Right ventricle myocardium inferior (tissue), 1 donor: ENCODE measurements at regions not wholly inside any gene's neighbourhood (a gene's known extent, or its start where the extent isn't known, plus 50 kb on each side); places are given as distances from the start of the nearest gene placed in this dataset.
"Not testable (repeated sequence)": the region's sequence is repeated elsewhere in the genome, so short reads cannot be mapped to it uniquely, and the experiment has no call there.

Experiments used
- ATAC-seq: fragments of 200-7000 bp; cut with Tn5 transposase; one replicate; pipeline ENCODE4 v1.9.1; 2020; ENCODE audit warnings: mild to moderate bottlenecking, moderate library complexity
- DNase-seq: peaks from one replicate; pipeline ENCODE4 v3.0.0; 2021; ENCODE audit errors: missing footprints
- intact Hi-C: fragments of 100-400 bp; cut with DNase I; formaldehyde crosslinking; loops from one replicate; pipeline ENCODE4 v1.11.0; 2022
- donor health status: DM: no; HTN: yes; CAD: no; lungs with severe emphysema.

DNA sequence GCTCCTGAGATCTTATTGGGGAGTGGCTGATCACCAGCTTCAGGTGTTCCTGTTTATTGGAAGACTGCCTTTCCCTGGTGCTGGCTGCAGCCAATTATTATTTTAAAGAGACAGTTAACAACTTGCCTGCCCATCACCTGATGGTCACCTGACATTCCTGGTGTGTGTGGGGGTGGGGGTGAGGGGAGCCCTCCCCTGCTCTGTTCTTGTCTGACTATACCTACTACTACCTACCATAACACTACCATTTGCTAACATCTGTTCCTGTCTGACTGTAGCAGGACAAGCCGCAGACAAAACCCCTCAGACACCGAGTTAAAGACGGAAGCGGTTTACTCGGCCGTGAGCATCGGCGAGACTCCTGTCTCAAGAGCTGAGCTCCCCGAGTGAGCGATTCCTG lies 54.9 kb upstream of the NBPF3 start:
- intact Hi-C loops = no loop called here
- no peak for DNase-seq
- no peak for ATAC-seq

DNA sequence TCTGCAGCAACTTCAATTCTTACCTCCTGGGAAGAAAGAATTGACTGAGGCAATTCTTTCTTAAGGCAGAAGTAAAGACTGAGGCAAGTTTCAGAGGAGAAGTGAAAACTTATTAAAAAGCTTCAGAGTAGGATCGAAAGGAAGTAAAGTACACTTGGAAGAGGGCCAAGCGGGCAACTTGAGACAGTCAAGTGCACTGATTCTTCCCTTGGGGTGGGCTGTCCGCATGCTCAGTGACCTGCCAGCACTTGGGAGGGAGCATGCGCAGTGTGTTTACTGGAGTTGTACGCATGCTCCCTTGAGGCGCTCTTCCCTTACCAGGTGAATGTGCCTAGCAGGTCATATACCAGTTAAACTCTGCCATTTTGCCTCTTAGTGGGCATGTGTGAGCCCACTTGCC lies 55.3 kb upstream of the NBPF3 start:
- no peak for ATAC-seq
- intact Hi-C loops = no loop called here
- no peak for DNase-seq

DNA sequence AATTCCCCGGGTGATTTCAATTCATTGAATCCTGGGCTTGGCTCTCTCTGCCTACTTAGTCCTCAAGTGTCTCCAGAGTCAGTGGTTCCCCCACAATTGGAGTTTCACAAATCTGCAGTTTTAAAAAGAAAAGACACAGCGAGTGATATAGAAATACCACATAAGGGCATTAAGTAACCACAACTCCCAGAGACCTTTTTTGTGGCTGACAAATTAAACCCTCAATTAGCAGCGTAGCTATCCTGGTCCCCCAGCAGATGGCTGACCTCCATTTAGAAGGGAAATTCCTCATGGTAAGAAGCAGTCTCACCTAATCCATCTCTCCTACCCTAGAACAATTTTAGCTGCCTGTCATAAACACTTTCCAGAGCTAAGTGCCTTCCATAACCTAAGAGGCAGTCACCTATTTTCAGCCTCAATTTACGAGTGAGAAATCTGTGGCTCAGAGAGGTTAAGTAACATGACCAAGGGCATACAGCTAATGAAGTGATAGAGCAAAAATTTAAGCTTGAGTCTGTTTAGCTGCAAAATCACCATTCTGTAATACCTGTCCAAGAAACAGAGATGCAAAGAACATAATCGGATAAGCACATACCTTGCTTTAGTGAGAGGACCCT lies 56.0 kb upstream of the NBPF3 start:
- ATAC-seq = no peak

DNA sequence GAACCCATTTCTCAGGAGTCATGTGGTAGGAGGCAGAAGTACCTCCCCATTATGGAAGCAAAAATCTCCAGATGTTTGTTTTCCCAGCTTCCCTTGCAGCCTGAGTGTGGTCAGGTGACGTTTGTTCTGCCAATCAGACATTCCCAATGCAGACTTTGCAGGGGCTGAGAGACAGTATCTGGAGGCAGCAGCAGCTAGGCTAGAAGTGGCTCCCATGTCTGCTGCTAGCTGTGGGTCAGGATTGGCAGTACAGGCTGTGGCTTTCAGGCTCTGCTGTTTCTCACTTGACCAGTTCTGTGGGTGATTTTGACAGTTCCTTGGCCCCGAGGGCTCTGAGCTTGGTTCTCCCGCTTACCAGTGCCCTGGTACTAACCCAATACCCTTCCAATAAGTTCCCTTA lies 58.6 kb upstream of the NBPF3 start:
- peak; percentile 78 for ATAC-seq
- DNase-seq = no peak
- intact Hi-C loops = no loop called here

More for the DNA sequence above, 56.0 kb upstream of the NBPF3 start:
- no peak for DNase-seq
- intact Hi-C loops = no loop called here

DNA sequence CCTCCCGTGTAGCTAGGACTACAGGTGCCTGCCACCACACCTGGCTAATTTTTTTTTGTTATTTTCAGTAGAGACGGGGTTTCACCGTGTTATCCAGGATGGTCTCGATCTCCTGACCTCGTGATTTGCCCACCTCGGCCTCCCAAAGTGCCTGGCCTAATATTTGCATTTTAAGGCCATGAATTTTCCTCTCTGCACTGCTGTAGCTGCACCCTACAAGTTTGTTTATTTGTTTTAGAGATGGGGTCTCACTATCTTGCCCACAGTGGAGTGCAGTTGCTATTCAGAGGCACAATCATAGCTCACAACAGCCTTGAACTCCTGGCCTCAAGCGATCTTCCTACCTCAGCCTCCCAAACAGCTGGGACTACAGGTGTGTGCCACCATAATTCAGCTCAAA lies 59.8 kb upstream of the NBPF3 start:
- ATAC-seq, intact Hi-C loops, DNase-seq: not testable (repeated sequence)

DNA sequence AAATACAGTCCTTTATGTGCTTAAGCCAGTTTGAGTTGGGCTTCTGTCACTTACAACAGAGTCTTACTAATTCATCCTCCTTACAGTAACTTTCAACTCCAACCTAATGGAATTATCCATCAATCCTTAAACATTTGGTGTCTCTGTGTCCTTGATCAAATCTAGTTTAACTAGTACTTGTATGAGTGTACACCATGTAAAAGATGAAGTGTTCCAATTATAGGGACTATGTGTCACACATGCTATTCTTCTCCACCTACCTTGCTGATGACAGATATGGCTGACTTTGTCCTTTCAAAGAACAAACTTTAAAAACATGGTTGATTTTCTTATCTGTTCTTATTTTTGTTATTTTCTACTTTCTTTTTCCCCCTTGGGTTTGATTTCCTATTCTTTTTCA lies 60.4 kb upstream of the NBPF3 start:
- intact Hi-C loops = no loop called here
- ATAC-seq (no peak), DNase-seq (no peak)

DNA sequence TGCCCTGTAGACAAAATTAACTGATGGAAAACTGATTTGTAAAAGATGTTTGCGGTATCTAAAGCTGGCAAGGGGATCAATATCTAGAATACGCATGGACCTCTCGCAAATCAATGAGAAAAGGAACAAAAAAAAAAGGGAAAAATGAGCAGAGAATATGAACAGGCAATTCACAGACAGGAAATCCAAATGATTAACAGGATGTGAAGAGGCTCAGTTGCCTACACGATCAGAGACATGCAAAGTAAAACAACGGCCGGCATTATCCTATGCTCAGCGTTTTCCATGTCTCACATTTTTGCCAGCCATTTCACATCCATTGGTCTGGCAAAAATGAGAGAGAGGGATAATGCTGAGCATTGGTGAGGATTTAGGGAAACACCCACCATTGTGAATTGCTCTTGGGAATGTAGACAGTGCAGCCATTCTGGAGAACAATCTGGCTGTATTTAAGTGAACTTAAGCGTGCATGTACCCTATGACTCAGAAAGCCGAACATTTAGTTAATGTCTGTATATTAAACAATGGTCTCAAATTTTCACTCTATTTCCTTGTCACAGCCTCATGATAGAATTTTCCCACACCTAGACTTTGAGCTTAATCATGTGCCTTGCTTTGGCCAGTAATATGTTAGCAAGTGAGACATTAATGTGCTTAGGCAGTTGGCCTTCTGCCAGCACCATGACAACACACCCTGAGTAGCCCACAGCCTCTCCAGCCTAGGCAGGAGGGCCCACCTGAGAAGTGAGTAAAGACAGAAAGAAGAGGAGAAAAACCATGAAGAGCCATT lies 61.0 kb upstream of the NBPF3 start:
- intact Hi-C loops = no loop called here
- DNase-seq = no peak
- no peak for ATAC-seq

DNA sequence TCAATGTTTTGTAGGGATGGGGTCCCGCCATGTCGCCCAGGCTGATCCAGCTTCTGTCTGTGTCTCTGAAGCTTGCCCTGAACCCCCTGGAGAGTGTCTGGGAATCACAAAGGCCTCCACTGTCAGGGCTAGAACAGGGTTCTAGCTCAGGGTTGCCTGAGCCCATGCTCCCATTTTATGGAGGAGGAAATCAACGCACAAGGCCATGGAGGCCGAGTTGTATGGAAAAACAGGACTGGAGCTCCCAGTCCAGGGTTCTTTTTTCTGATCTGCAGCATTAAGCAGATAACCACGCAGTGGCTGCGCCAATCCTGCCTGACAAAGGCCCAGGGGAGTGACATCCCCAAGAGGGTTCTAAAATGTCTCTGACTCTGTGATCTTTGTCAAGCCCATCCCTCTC lies 67.6 kb upstream of the NBPF3 start:
- ATAC-seq = no peak
- no peak for DNase-seq
- intact Hi-C loops = loop anchor here (5.0 kb wide), 1 partner anchor 285 kb away; no protein-coding TSS in a partner anchor

DNA sequence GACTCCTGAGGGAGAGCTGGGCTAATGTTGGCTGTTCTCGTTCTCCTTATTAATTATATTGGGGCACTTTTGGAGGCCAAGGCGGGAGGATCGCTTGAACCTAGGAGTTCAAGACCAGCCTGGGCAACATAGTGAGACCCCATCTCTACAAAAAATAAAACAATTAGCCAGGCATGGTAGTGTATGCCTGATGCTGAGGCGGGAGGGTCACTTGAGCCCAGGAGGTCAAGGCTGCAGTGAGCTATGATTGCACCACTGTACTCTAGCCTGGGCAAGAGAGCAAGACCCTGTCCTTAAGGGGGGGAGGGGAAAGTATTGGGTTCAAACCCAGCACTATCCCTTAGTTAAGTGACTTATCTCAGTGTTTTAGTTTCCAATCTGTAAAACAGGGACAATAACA lies 70.0 kb upstream of the NBPF3 start:
- ATAC-seq (no peak), DNase-seq (no peak)
- intact Hi-C loops = loop anchor here (2.0 to 5.0 kb wide), 3 partner anchors 205 to 287 kb away; no protein-coding TSS in a partner anchor

DNA sequence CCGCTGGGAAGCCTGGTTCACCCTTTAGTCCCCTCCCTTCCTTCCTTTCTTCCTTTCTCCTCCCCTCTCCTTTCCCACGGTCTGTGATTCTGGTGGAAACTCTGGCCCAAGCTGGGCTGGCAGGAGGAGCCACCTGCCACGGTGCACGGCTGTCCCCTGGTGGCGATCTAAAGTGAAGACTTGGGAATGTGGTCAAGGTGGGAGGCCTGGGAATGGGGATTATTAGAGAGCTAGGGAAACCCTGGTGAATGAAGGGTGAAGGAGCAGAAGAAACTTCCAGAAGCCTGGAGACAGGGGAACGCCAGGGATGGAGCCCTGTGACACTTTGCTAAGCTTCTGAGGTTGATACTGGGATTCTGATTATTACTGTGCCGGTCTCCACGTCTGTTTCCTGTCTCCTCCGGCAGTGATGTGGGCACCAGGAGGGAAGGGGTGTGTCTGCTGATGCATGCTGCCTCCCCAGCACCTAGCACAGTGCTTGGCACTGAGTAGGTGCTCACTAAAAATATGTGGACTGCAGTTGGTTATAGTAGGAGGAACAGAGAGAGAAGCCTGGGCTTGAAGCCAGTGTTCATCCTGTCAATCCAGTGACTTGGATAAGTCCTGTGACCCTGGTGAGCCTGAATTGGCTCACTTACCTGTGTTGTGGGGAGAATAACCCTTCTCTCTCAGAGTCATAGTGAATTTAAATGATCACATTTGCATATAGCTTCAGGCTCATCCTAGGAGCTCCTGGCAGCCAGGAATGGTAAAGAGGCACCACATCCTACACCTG lies 71.2 kb upstream of the NBPF3 start:
- intact Hi-C loops = loop anchor here (1.0 kb wide), 2 partner anchors 113 to 136 kb away; no protein-coding TSS in a partner anchor
- peak; percentile 87 for DNase-seq
- peak; percentile 95 for ATAC-seq

DNA sequence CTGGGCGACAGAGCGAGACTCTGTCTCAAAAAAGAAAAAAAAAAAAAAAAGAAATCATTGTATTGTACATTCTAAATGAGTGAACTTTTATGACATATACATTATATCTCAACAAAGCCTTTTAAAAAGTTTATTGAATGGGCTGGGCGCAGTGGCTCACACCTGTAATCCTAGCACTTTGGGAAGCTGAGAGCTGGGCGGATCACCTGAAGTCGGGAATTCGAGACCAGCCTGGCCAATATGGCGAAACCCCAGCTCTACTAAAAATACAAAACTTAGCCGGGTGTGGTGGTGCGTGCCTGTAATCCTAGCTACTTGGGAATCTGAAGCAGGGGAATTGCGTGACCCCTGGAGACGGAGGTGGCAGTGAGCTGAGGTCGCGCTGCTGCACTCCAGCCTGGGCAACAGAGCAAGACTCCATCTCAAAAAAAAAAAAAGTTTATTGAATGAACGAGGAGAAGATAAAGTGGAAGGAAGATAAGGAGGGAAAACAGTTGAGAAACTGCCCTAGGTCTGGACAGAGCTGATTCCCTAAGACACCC lies 71.9 kb upstream of the NBPF3 start:
- not testable (repeated sequence) for DNase-seq, ATAC-seq
- intact Hi-C loops = loop anchor here (1.0 kb wide), 2 partner anchors 113 to 136 kb away; no protein-coding TSS in a partner anchor

DNA sequence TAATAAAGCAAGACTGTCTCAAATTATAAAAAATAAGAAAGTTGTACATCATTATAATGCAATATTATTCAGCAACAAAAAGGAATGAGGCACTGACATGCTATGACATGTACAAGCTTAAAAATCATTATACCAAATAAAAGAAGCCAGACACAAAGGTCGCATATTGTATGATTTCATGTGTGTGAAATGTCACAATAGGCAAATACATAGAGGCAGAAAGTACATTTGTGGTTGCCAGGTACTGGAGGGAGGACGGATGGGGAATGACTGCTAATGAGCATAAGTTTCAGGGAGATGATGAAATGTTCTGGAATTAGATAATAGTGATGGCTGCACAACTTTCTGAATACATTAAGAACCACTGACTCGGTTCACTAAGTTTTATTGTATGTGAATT lies 73.6 kb upstream of the NBPF3 start:
- ATAC-seq = no peak
- intact Hi-C loops = no loop called here

DNA sequence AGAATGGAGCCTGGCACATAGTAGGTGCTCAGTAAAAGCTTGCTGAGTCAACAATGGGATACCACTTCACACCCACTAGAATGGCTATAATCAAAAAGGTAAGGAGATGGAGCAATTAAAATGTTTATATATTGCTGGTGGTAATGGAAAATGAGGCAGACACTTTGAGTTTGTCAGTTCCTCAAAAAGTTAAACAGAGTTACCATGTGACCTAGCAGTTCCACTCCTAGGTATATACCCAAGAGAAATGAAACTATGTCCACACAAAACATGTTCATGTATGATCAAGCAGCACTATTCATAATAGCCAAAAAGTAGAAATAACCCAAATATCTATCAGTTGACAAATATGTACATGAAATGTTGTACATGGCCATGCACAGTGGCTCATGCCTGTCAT lies 74.8 kb upstream of the ECE1 start:
- ATAC-seq = no peak
- intact Hi-C loops = no loop called here

More for the DNA sequence above, 73.6 kb upstream of the NBPF3 start:
- no peak for DNase-seq

DNA sequence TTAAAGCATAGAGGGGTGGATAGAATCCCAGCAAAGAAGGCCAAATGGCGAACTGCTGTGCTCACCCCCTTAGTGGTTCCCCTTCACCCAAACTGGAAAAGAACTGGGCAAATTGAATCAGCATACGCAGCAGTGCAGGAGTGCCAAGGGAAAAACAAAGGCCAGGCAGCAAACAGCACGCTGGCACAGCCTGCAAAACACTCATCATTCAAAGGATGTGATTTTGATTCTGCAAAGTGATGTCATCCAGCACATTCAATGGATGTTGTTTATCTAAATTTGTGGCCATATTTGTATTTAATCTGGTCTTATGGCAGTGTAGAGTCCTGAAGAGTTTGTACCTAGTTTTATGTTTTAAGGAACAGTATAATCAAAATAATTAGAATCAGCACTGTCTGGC lies 71.8 kb upstream of the ECE1 start:
- no peak for ATAC-seq
- intact Hi-C loops = no loop called here
- no peak for DNase-seq

More for the DNA sequence above, 74.8 kb upstream of the ECE1 start:
- DNase-seq = no peak

DNA sequence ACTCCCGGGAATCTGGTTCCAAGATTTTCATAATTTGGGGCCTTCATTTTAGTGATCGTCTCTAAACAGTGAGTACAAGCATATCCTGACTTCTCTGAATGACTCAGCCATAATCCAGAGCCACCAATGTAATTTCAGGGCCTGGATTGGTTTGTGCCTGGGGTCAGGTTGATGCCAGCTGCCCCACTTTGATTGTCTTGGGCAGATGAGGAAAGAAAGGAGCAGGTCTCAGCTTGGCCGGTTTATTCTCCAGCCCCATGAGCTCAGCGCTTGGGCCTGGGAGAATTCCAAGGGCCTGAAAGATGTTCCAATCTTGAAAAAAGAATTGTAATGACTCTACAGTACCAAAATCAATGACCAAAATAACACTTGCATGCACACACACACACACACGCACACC lies 71.2 kb upstream of the ECE1 start:
- ATAC-seq (no peak), DNase-seq (no peak)
- intact Hi-C loops = no loop called here

DNA sequence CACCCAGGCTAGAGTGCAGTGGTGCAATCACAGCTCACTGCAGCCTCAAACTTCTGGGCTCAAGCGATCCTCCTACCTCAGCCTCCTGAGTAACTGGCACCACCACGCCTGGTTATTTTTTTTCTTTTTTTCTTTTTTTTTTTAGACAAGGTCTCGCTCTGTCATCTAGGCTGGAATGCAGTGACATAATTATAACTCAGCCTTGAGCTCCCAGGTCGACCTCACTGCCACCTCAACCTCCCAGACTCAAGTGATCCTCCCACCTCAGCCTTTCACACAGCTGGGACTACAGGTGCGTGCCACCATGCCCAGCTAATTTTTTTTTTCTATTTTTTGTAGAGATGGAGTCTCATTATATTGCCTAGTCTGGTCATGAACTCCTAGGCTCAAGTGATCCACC lies 66.9 kb upstream of the ECE1 start:
- intact Hi-C loops = no loop called here
- DNase-seq (no peak), ATAC-seq (no peak)

DNA sequence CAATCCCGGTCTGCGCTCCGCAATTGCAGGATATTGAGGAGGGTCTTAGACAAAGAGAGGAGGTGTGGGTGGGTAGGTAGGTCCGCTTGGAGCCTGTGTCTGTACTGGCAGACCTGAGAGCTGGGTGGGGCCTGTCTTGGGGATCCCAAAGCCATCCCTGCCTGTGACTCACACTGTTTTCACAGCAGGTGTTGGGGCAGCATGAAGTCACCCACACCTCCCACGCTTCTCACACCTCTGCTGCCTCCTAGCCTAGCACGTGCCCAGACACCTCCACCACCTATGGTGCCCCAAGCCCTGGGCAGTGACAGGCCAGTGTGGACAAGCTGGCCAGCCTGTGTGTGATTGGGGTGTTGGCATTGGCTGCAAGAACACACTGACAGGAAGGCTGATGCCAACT lies 65.7 kb upstream of the ECE1 start:
- intact Hi-C loops = no loop called here
- ATAC-seq = no peak

DNA sequence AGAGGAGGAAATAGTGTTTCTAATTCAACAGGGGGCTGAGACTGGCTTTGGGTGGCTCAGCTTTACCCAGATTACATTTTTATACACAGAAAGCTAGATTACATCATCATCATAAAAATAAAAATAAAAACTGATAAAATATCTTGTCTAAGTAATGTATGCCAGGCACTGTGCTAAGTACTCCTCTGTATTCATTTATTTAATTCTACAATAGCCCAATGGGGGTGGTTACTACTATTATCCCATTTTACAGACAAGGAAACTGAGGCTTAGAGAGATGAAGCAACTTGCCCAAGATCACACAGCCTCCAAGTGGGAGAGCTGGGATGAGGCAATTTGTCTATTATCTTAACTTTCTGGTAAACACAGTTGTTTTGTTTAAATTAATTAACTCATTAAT lies 62.3 kb upstream of the ECE1 start:
- intact Hi-C loops = no loop called here
- DNase-seq = no peak
- ATAC-seq = no peak

More for the DNA sequence above, 65.7 kb upstream of the ECE1 start:
- DNase-seq = no peak

DNA sequence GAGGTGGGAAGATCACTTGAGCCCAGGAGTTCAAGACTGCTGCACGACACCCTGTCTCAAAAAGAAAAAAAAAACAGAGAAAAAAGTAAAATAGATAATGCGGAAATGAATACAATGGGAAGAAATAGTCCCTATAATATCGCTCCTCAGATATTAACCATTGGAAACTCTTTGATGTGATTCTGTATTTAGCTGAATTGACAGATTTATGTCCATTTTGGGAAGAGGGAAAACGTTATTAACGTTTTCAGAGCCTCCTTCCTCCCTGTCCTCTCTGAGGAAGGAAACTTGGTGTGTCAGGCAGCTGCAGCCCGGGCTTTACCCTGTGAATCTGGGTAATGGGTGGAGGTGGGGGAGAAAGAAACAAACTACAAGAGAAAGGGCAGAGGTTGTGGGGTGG lies 61.6 kb upstream of the ECE1 start:
- DNase-seq (no peak), ATAC-seq (no peak)
- intact Hi-C loops = no loop called here
